ENCODE measurements at regions not wholly inside any gene's neighbourhood (a gene's known extent, or its start where the extent isn't known, plus 50 kb on each side); places are given as distances from the start of the nearest gene placed in this dataset.

DNA sequence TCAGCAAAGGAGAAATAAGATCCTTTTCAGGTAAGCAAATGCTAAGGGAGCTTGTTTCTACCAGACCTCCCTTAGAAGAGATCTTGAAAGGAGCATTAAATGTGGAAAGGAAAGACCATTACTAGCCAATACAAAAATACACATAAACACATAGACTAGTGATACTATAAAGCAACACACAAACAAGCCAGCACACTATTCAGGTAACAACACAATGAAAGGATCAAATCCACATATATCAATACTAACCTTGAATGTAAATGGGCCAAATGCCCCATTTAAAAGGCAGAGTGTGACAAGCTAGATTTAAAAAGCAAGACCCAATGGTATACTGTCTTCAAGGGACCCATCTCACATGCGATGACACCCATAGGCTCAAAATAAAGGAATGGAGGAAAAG is 317.6 kb downstream of the TBL1XR1 start:
- TF ChIP-seq, protein P1, sequence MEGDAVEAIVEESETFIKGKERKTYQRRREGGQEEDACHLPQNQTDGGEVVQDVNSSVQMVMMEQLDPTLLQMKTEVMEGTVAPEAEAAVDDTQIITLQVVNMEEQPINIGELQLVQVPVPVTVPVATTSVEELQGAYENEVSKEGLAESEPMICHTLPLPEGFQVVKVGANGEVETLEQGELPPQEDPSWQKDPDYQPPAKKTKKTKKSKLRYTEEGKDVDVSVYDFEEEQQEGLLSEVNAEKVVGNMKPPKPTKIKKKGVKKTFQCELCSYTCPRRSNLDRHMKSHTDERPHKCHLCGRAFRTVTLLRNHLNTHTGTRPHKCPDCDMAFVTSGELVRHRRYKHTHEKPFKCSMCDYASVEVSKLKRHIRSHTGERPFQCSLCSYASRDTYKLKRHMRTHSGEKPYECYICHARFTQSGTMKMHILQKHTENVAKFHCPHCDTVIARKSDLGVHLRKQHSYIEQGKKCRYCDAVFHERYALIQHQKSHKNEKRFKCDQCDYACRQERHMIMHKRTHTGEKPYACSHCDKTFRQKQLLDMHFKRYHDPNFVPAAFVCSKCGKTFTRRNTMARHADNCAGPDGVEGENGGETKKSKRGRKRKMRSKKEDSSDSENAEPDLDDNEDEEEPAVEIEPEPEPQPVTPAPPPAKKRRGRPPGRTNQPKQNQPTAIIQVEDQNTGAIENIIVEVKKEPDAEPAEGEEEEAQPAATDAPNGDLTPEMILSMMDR (conservative IDR thresholded peaks at IDR 0.05; ENCODE audit: low read depth, low read length) = no peak

DNA sequence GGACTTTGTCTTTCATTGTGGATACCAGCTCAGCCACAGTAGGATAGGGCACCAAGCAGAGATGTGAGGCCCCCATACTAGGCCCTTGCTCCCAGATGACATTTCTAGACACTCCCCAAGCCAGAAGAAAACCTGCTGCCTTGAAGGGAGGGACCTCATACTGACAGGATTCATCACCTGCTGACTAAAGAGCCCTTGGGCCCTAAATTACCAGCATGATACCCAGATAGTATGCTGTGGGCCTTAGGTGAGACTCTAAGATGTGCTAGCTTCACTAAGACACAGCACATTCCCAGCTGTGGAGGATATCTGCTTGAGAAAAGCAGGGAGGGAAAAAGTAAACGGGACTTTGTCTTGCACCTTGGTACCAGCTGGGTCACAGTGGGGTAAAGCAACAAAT is 324.0 kb downstream of the TBL1XR1 start:
- TF ChIP-seq, protein P1 (conservative IDR thresholded peaks at IDR 0.05; ENCODE audit: low read depth, low read length) = no peak
- no peak overlapping the region for H3K4me3 ChIP-seq (ENCODE audit: low read length)
- DNase-seq (ENCODE audit: low read depth) = no peak

More for the DNA sequence above, 317.6 kb downstream of the TBL1XR1 start:
- DNase-seq (ENCODE audit: low read depth) = no peak
- no peak overlapping the region for H3K4me3 ChIP-seq (ENCODE audit: low read length)

DNA sequence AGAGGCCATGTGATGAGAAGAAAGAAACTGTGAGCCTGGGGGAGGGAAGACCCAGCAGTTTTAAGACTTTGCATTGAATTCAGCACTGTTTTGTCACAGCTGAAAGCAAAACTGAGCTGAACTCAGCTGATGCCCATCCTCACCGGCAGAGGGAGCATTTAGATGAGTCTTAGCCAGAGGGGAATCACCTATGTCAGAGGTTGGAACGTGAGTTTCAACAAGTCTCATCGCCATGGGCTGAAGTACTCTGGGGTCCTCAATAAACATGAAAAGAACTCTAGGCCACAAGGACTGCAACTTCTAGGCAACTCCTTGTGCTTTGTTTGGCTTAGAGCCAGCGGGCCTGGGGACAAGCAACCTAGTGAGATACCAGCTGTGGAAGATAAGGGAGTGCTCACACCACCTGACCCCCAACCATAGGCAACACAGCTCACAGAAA is 324.5 kb downstream of the TBL1XR1 start:
- TF ChIP-seq, protein P1 (conservative IDR thresholded peaks at IDR 0.05; ENCODE audit: low read depth, low read length) = peak; percentile 95
- DNase-seq (ENCODE audit: low read depth) = peak; percentile 3

DNA sequence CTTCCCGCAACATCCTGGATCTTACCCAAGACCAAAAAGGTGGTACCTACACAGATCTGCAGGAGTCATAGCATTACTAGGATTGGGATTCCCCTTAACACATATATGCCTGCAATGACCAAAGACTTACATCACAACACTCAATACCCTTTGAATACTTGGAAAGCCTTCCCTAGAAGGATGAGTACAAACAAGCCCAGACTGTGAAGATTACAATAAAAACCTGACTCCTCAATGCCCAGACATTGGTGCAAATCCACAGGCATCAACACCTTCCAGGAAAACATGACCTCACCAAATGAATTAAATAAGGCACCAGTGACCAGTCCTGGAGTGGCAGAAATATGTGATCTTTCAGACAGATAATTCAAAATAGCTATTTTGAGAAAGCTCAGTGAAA is 326.8 kb downstream of the TBL1XR1 start:
- TF ChIP-seq, protein P1 (conservative IDR thresholded peaks at IDR 0.05; ENCODE audit: low read depth, low read length) = no peak
- DNase-seq (ENCODE audit: low read depth) = no peak
- no peak overlapping the region for H3K4me3 ChIP-seq (ENCODE audit: low read length)

More for the DNA sequence above, 324.5 kb downstream of the TBL1XR1 start:
- no peak overlapping the region for H3K4me3 ChIP-seq (ENCODE audit: low read length)

DNA sequence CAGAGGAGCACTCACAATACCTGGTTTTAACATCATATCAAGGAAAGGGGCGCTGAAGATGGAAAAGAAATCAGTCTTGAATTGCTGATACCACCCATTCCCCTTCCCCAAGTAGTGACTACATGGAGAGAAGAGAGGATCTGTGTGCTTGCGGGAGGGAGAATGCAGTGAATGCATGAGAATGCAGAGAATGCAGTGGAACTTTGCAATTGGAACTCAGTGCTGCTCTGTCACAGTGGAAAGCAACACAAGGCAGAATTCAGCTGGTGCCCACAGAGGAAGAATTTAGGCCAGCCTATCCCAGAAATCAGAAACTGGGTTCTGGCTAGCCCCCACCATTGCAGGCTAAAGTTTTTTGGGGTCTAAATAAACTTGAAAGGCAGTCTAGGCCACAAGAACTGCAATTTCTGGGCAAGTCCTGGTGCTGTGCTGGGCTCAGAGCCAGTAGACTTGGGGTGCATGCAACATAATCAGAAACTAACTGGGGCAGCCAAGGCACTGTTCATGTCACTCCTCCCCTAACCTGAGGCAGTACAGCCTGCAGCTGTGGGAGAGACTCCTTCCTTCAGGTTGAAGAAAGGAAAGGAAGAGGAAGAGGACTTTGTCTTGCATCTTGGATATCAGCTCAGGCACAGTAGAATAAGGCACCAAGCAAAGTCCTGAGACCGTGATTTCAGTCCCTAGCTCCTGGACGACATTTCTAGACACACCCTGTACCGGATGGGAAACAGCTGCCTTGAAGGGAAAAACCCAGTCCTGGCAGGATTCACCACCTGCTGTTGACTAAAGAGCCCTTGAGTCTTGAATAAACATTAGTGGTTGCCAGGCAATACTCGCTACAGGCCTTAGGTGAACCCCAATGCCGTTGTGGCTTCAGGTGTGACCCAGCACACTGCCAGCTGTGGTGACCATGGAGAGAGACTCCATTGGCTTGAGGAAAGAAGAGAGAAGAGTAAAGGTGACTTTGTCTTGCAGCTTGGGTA is 329.3 kb downstream of the TBL1XR1 start:
- DNase-seq (ENCODE audit: low read depth) = no peak
- no peak overlapping the region for H3K4me3 ChIP-seq (ENCODE audit: low read length)
- TF ChIP-seq, protein P1 (conservative IDR thresholded peaks at IDR 0.05; ENCODE audit: low read depth, low read length) = no peak

DNA sequence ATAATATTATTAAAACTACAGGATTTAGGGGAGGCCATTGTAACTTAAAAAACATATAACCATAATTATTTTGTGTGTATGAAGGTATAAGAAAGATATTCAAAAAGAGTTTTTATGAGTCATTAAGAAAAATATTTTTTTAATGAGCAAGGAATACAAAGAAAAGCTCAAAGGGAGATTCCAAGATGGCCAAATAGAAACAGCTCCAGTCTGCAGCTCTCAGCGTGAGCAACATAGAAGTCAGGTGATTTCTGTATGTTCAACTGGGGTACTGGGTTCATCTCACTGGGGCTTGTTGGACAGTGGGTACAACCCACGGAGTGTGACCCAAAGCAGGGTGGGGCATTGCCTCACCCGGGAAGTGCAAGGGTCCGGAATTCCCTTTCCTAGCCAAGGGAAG is 336.1 kb downstream of the TBL1XR1 start:
- H3K4me3 ChIP-seq (ENCODE audit: low read length) = no peak overlapping the region
- TF ChIP-seq, protein P1 (conservative IDR thresholded peaks at IDR 0.05; ENCODE audit: low read depth, low read length) = no peak
- no peak for DNase-seq (ENCODE audit: low read depth)

DNA sequence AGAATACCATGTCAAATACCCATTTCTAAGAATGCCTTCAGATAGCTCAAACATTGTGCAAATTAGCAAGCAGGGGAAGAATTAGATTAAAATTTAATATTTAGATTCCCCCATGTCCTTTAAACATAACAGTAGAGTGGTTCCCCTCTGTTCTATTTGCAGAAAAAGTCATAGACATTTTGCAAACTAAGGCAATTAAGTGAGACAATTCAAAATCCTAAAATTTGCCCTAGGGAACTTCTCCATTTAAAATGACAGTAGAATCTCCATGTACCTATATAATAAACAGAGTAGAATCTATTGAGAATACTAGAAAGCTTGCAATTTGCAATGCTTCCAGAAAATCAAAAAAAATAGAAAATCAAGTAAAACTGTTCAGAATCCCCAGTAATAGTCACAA is 340.6 kb downstream of the TBL1XR1 start:
- DNase-seq (ENCODE audit: low read depth) = no peak
- TF ChIP-seq, protein P1 (conservative IDR thresholded peaks at IDR 0.05; ENCODE audit: low read depth, low read length) = no peak
- H3K4me3 ChIP-seq (ENCODE audit: low read length) = no peak overlapping the region
